ENCODE measurements at regions not wholly inside any gene's neighbourhood (a gene's known extent, or its start where the extent isn't known, plus 50 kb on each side); places are given as distances from the start of the nearest gene placed in this dataset.

GRCh38 chr2:221085341-221085900 lies 486.7 kb downstream of the EPHA4 start:
- Histone ChIP-seq H3K4me3 (ENCODE audit: low read depth, low read length) (no peak overlapping the region), H3K36me3 (ENCODE audit: control insufficient read depth, insufficient read depth, low read length) (no peaks in the 10 kb centered on the region), H3K27me3 (ENCODE audit: control insufficient read depth, insufficient read depth, low read length) (no peaks in the 10 kb centered on the region)
- TF ChIP-seq CTCF (IDR thresholded peaks at IDR 0.05; ENCODE audit: insufficient read depth, low read length, poor library complexity, severe bottlenecking): no peak
- DNase-seq (ENCODE audit: low read depth): no peak

- no peak overlapping the region for H3K4me3 ChIP-seq (ENCODE audit: low read depth, low read length)
- no peaks in the 10 kb centered on the region for H3K27me3 ChIP-seq (ENCODE audit: control insufficient read depth, insufficient read depth, low read length)
- no peaks in the 10 kb centered on the region for H3K36me3 ChIP-seq (ENCODE audit: control insufficient read depth, insufficient read depth, low read length)
- TF ChIP-seq CTCF (IDR thresholded peaks at IDR 0.05; ENCODE audit: insufficient read depth, low read length, poor library complexity, severe bottlenecking): no peak
- no peak for DNase-seq (ENCODE audit: low read depth)
Measured at GRCh38 chr2:221085936-221086335, 486.2 kb downstream of the EPHA4 start.

GRCh38 chr2:221087779-221088178 lies 484.3 kb downstream of the EPHA4 start:
- no peaks in the 10 kb centered on the region for H3K36me3 ChIP-seq (ENCODE audit: control insufficient read depth, insufficient read depth, low read length)
- TF ChIP-seq CTCF (IDR thresholded peaks at IDR 0.05; ENCODE audit: insufficient read depth, low read length, poor library complexity, severe bottlenecking): no peak
- no peak for DNase-seq (ENCODE audit: low read depth)
- H3K4me3 ChIP-seq (ENCODE audit: low read depth, low read length): no peak overlapping the region
- no peaks in the 10 kb centered on the region for H3K27me3 ChIP-seq (ENCODE audit: control insufficient read depth, insufficient read depth, low read length)

GRCh38 chr2:221088506-221088905 lies 483.6 kb downstream of the EPHA4 start:
- TF ChIP-seq CTCF (IDR thresholded peaks at IDR 0.05; ENCODE audit: insufficient read depth, low read length, poor library complexity, severe bottlenecking): no peak
- Histone ChIP-seq H3K27me3 (ENCODE audit: control insufficient read depth, insufficient read depth, low read length) (no peaks in the 10 kb centered on the region), H3K4me3 (ENCODE audit: low read depth, low read length) (no peak overlapping the region)

GRCh38 chr2:221095356-221095755 lies 476.7 kb downstream of the EPHA4 start:
- no peaks in the 10 kb centered on the region for H3K27me3 ChIP-seq (ENCODE audit: control insufficient read depth, insufficient read depth, low read length)
- TF ChIP-seq CTCF (IDR thresholded peaks at IDR 0.05; ENCODE audit: insufficient read depth, low read length, poor library complexity, severe bottlenecking): no peak
- H3K4me3 ChIP-seq (ENCODE audit: low read depth, low read length): no peak overlapping the region
- H3K36me3 ChIP-seq (ENCODE audit: control insufficient read depth, insufficient read depth, low read length): no peaks in the 10 kb centered on the region
- no peak for DNase-seq (ENCODE audit: low read depth)

More at GRCh38 chr2:221088506-221088905, 483.6 kb downstream of the EPHA4 start:
- DNase-seq (ENCODE audit: low read depth): no peak
- no peaks in the 10 kb centered on the region for H3K36me3 ChIP-seq (ENCODE audit: control insufficient read depth, insufficient read depth, low read length)

Measured in kidney epithelial cell (primary cell).